H1 (cell line): ENCODE measurements at regions not wholly inside any gene's neighbourhood (a gene's known extent, or its start where the extent isn't known, plus 50 kb on each side); places are given as distances from the start of the nearest gene placed in this dataset.

Experiments used
- CTCF ChIA-PET: fragments of 300-600 bp; sonication (Branson Sonifier 250); formaldehyde crosslinking; loops from one replicate; lab custom pipeline; 2021; ENCODE audit not compliant: partially characterized antibody; lab: Charles Lee
- POLR2A ChIA-PET: fragments of 300-600 bp; sonication (Branson Sonifier 250); formaldehyde crosslinking; loops from one replicate; lab custom pipeline; 2021; ENCODE audit warnings: inconsistent platforms; ENCODE audit not compliant: partially characterized antibody; lab: Charles Lee
- DNase-seq, 2 experiments: peaks; one replicate each; pipeline versions ENCODE4 v3.0.0 to v3.0.0-alpha.2; 2010 to 2022; ENCODE audit warnings: low spot score in 2 of 2, low read depth in 1 of 2, mixed read lengths in 1 of 2
- FAIRE-seq: peaks from 2 replicates; lab custom pipeline; 2011; peaks lifted over from hg19 to GRCh38; lab: Jason Lieb, UNC
- H2AFZ ChIP-seq: 2 replicates; pipeline ENCODE4 v1.8.1; 2012; ENCODE audit warnings: low read length, inconsistent platforms
- H2AK5ac ChIP-seq: 2 replicates; pipeline ENCODE4 v1.6.1; 2013; ENCODE audit warnings: low read depth, low read length
- H2BK120ac ChIP-seq: replicated peaks from 2 replicates; pipeline ENCODE3; 2013; ENCODE audit warnings: low read depth, low read length, inconsistent platforms
- H2BK12ac ChIP-seq: 2 replicates; pipeline ENCODE4 v1.6.1; 2013; ENCODE audit warnings: low read depth, low read length
- H2BK15ac ChIP-seq: 2 replicates; pipeline ENCODE4 v1.6.1; 2013; ENCODE audit warnings: low read length
- H2BK20ac ChIP-seq: 2 replicates; pipeline ENCODE4 v1.6.1; 2013; ENCODE audit warnings: low read length
- H2BK5ac ChIP-seq: 2 replicates; pipeline ENCODE4 v1.6.1; 2013; ENCODE audit warnings: low read depth, low read length
- H3K14ac ChIP-seq: 2 replicates; pipeline ENCODE4 v1.6.1; 2013; ENCODE audit warnings: inconsistent platforms; ENCODE audit not compliant: insufficient read length
- H3K18ac ChIP-seq: 2 replicates; pipeline ENCODE4 v1.6.1; 2013; ENCODE audit warnings: low read length; ENCODE audit errors: extremely low read depth
- H3K23ac ChIP-seq: 2 replicates; pipeline ENCODE4 v1.6.1; 2013; ENCODE audit warnings: inconsistent platforms; ENCODE audit not compliant: insufficient read length
- H3K23me2 ChIP-seq: 2 replicates; pipeline ENCODE4 v1.6.1; 2013; ENCODE audit warnings: low read depth, low read length
- H3K27ac ChIP-seq: 2 replicates; pipeline ENCODE4 v1.6.1; 2011; ENCODE audit warnings: low read depth, low read length, inconsistent platforms
- H3K27me3 ChIP-seq, 4 experiments: replicated peaks in 1 of 4; 1 replicate in 1 of 4; 2 replicates in 3 of 4; pipeline versions ENCODE4 v1.6.1 to v1.8.1; 2011 to 2013; ENCODE audit warnings: low read length in 3 of 4, mild to moderate bottlenecking in 3 of 4, inconsistent platforms in 2 of 4, mixed read lengths in 2 of 4, moderate library complexity in 1 of 4; ENCODE audit not compliant: control insufficient read depth in 3 of 4, insufficient read depth in 3 of 4; ENCODE audit errors: extremely low read depth in 1 of 4
- H3K36me3 ChIP-seq, 4 experiments: 2 replicates each; pipeline versions ENCODE4 v1.6.1 to v1.8.1; 2011 to 2013; ENCODE audit warnings: mild to moderate bottlenecking in 4 of 4, low read length in 3 of 4, moderate library complexity in 2 of 4, control low read depth in 1 of 4, inconsistent platforms in 1 of 4; ENCODE audit not compliant: insufficient read depth in 4 of 4, control insufficient read depth in 2 of 4
- H3K4ac ChIP-seq: replicated peaks from 2 replicates; pipeline ENCODE3; 2013; ENCODE audit warnings: low read length, low read depth, mixed read lengths, inconsistent platforms; ENCODE audit not compliant: insufficient read length
- H3K4me1 ChIP-seq, 4 experiments: replicated peaks in 1 of 4; 1 replicate in 1 of 4; 2 replicates in 3 of 4; pipeline versions ENCODE4 v1.6.1 to v1.8.1; 2011 to 2013; ENCODE audit warnings: low read length in 3 of 4, inconsistent platforms in 2 of 4, mixed read lengths in 1 of 4; ENCODE audit not compliant: insufficient read depth in 4 of 4, control insufficient read depth in 3 of 4
- H3K4me2 ChIP-seq, 2 experiments: 2 replicates each; pipeline versions ENCODE4 v1.6.1 to v1.8.1; 2011 to 2013; ENCODE audit warnings: low read depth in 2 of 2, low read length in 2 of 2, control low read depth in 1 of 2, inconsistent platforms in 1 of 2, mild to moderate bottlenecking in 1 of 2; ENCODE audit not compliant: insufficient read depth in 1 of 2
- H3K4me3 ChIP-seq, 4 experiments: fragments of 200-600, 300-600 bp in 1 of 4; sonication (generic), shearing (Covaris generic), sonication (Bioruptor Twin) in 1 of 4; 2 replicates each; pipeline versions ENCODE4 v1.5.1 to v1.8.1; 2011 to 2016; ENCODE audit warnings: low read length in 4 of 4, low read depth in 3 of 4, control low read depth in 2 of 4, inconsistent platforms in 2 of 4, mild to moderate bottlenecking in 2 of 4, mixed read lengths in 1 of 4, moderate library complexity in 1 of 4; ENCODE audit not compliant: insufficient read depth in 2 of 4; ENCODE audit errors: extremely low read depth in 1 of 4
- H3K56ac ChIP-seq: replicated peaks from 2 replicates; pipeline ENCODE3; 2013; ENCODE audit warnings: low read depth, mild to moderate bottlenecking, mixed read lengths, low read length, inconsistent platforms; ENCODE audit not compliant: insufficient read length
- H3K79me1 ChIP-seq: 2 replicates; pipeline ENCODE4 v1.6.1; 2013; ENCODE audit warnings: low read depth, low read length, control low read depth
- H3K79me2 ChIP-seq, 2 experiments: 2 replicates each; pipeline versions ENCODE4 v1.6.1 to v1.8.1; 2012 to 2013; ENCODE audit warnings: low read length in 2 of 2, mild to moderate bottlenecking in 2 of 2, inconsistent platforms in 1 of 2; ENCODE audit not compliant: insufficient read depth in 2 of 2, control insufficient read depth in 1 of 2
- H3K9ac ChIP-seq, 4 experiments: replicated peaks in 1 of 4; 1 replicate in 1 of 4; 2 replicates in 3 of 4; pipeline versions ENCODE4 v1.6.1 to v1.8.1; 2011 to 2013; ENCODE audit warnings: low read depth in 3 of 4, low read length in 3 of 4, control low read depth in 2 of 4, mild to moderate bottlenecking in 2 of 4, moderate library complexity in 2 of 4, inconsistent platforms in 1 of 4; ENCODE audit errors: extremely low read depth in 1 of 4
- H3K9me3 ChIP-seq, 2 experiments: 2 replicates each; pipeline versions ENCODE4 v1.6.1 to v1.8.1; 2012 to 2013; ENCODE audit warnings: mild to moderate bottlenecking in 2 of 2, moderate library complexity in 2 of 2, control low read depth in 1 of 2, inconsistent platforms in 1 of 2, low read depth in 1 of 2, low read length in 1 of 2, mixed read lengths in 1 of 2; ENCODE audit not compliant: insufficient read depth in 2 of 2
- H4K20me1 ChIP-seq, 2 experiments: replicated peaks in 1 of 2; 2 replicates each; pipeline versions ENCODE3 to v1.8.1; 2011 to 2013; ENCODE audit warnings: inconsistent platforms in 2 of 2, low read length in 2 of 2, mild to moderate bottlenecking in 1 of 2; ENCODE audit not compliant: insufficient read depth in 2 of 2, control insufficient read depth in 1 of 2
- H4K5ac ChIP-seq: 2 replicates; pipeline ENCODE4 v1.6.1; 2013; ENCODE audit warnings: low read length, low read depth, mixed read lengths, inconsistent platforms; ENCODE audit not compliant: insufficient read length
- H4K8ac ChIP-seq: 2 replicates; pipeline ENCODE4 v1.8.0; 2013; ENCODE audit warnings: mild to moderate bottlenecking, moderate library complexity, low read length, inconsistent platforms; ENCODE audit not compliant: insufficient read depth; ENCODE audit errors: extremely low read depth
- H4K91ac ChIP-seq: replicated peaks from 2 replicates; pipeline ENCODE3; 2013; ENCODE audit warnings: low read length, mixed read lengths, inconsistent platforms; ENCODE audit not compliant: insufficient read length
- POLR2AphosphoS5 ChIP-seq: IDR thresholded peaks from 2 replicates; pipeline ENCODE4 v1.6.1; 2011; ENCODE audit warnings: low read depth, low read length
- RAD21 ChIP-seq, 2 experiments: IDR thresholded peaks in 1 of 2; conservative IDR thresholded peaks in 1 of 2; 2 replicates each; pipeline ENCODE4 v1.6.1; 2011; ENCODE audit warnings: low read depth in 2 of 2, low read length in 2 of 2, improper control_type of control experiment in 1 of 2, inconsistent platforms in 1 of 2, mild to moderate bottlenecking in 1 of 2, moderate library complexity in 1 of 2
- WGBS, 2 experiments: shearing (Covaris generic) in 1 of 2; methylation state at CpG; one replicate each; pipeline versions ENCODE4 v1.1.6 to v1.1.7; 2013 to 2015; ENCODE audit warnings: low lambda C conversion rate in 2 of 2, mixed read lengths in 2 of 2, inconsistent platforms in 1 of 2, low coverage in 1 of 2, missing lambda C conversion rate in 1 of 2; ENCODE audit not compliant: insufficient replicate concordance in 2 of 2, insufficient coverage in 1 of 2, insufficient read length in 1 of 2; ENCODE audit errors: extremely low coverage in 1 of 2, missing lambda C conversion rate in 1 of 2; 5-methylcytosine and 5-hydroxymethylcytosine counted together

- FAIRE-seq = no peak
- Histone ChIP-seq H4K8ac (no peak overlapping the region), H2BK12ac (no peak overlapping the region)
- TF ChIP-seq RAD21 (IDR thresholded peaks at IDR 0.05 in 1 of 2, conservative IDR thresholded peaks at IDR 0.05 in 1 of 2; ENCODE audit: low read depth in 2 of 2, low read length in 2 of 2) = no peak
- no peak for TF ChIP-seq POLR2AphosphoS5
- TF ChIP-seq, all 59 proteins: peak for 0
- Histone ChIP-seq H3K14ac (no peak overlapping the region), H3K4ac (no peak overlapping the region), H2BK120ac (no peak overlapping the region), H3K56ac (no peak overlapping the region), H3K27ac (no peak overlapping the region), H3K18ac (no peak overlapping the region), H2BK20ac (no peak overlapping the region; the same call in 1 of the 2 replicates), H4K20me1 (no peaks in the 10 kb centered on the region), H4K5ac (no peak overlapping the region), H3K23me2 (no peaks in the 10 kb centered on the region), H3K23ac (no peak overlapping the region), H3K9me3 (no peaks in the 10 kb centered on the region), H3K4me3 (no peak overlapping the region), H3K79me2 (no peaks in the 10 kb centered on the region), H3K36me3 (no peaks in the 10 kb centered on the region), H2AFZ (0 out of 2 replicates have a peak overlapping the region, but pooled peaks have one; percentile 2), H2AK5ac (no peak overlapping the region), H3K79me1 (no peaks in the 10 kb centered on the region), H3K9ac (no peak overlapping the region), H3K4me2 (no peak overlapping the region), H2BK5ac (no peak overlapping the region), H2BK15ac (no peak overlapping the region; the same call in 1 of the 2 replicates), H3K4me1 (no peaks in the 10 kb centered on the region), H3K27me3 (no peaks in the 10 kb centered on the region), H4K91ac (no peak overlapping the region)
- POLR2A ChIA-PET = no interaction called here
- DNase-seq = no peak
- WGBS, 2 experiments = 80% methylated on average over 6 of the region's 6 CpGs; no CpG with 5 or more reads in 1 of the 2 experiments
- CTCF ChIA-PET = no interaction called here
These were observed 382.0 kb downstream of the GPD2 start for GRCh38 chr2:156818221-156818620.
